ENCODE measurements at regions not wholly inside any gene's neighbourhood (a gene's known extent, or its start where the extent isn't known, plus 50 kb on each side); places are given as distances from the start of the nearest gene placed in this dataset.

- Histone ChIP-seq H4K20me1 (replicated peaks; ENCODE audit: control insufficient read depth, extremely low read depth, insufficient read depth, low read length) (no peaks in the 10 kb centered on the region), H3K27ac (ENCODE audit: insufficient read depth, low read depth, low read length) (no peak overlapping the region), H2AFZ (ENCODE audit: low read depth, low read length) (no peak overlapping the region), H3K9me1 (replicated peaks; ENCODE audit: control insufficient read depth, extremely low read depth, insufficient read depth, low read length) (no peaks in the 10 kb centered on the region), H3K4me1 (ENCODE audit: control insufficient read depth, extremely low read depth, insufficient read depth, low read length) (no peaks in the 10 kb centered on the region), H3K27me3 (ENCODE audit: control insufficient read depth in 2 of 2, insufficient read depth in 2 of 2, low read length in 2 of 2) (peaks cover 4% of the 10 kb centered on the region in 2 experiments), H3K79me2 (ENCODE audit: control insufficient read depth, insufficient read depth, low read length) (no peaks in the 10 kb centered on the region), H3K36me3 (ENCODE audit: control insufficient read depth in 2 of 2, extremely low read depth in 1 of 2, insufficient read depth in 2 of 2, low read length in 2 of 2) (no peaks in the 10 kb centered on the region), H3K9me3 (replicated peaks; ENCODE audit: control insufficient read depth, insufficient read depth, low read length) (no peaks in the 10 kb centered on the region), H3K4me2 (ENCODE audit: insufficient read depth, low read length) (no peak overlapping the region), H3K9ac (replicated peaks; ENCODE audit: extremely low read depth, insufficient read depth, low read length) (no peak overlapping the region), H3K4me3 (replicated peaks in 1 of 3; ENCODE audit: insufficient read depth in 1 of 3, low read depth in 1 of 3, low read length in 3 of 3) (no peak overlapping the region)
- TF ChIP-seq GATA2 (IDR thresholded peaks at IDR 0.05; ENCODE audit: insufficient read depth, insufficient read length, low read depth, low read length) (no peak), MYC (IDR thresholded peaks at IDR 0.05; ENCODE audit: low read depth, low read length) (no peak), MAX (IDR thresholded peaks at IDR 0.05; ENCODE audit: insufficient read depth, insufficient read length) (no peak), JUN (IDR thresholded peaks at IDR 0.05; ENCODE audit: borderline replicate concordance, insufficient read depth, insufficient read length, low read depth) (no peak), FOS (IDR thresholded peaks at IDR 0.05; ENCODE audit: borderline replicate concordance, insufficient read depth, low read length) (no peak), POLR2AphosphoS5 (IDR thresholded peaks at IDR 0.05; ENCODE audit: insufficient read depth, low read depth, low read length) (no peak), POLR2A (IDR thresholded peaks at IDR 0.05; ENCODE audit: low read depth, low read length) (no peak), CTCF (IDR thresholded peaks at IDR 0.05; ENCODE audit: extremely low read depth in 1 of 2, insufficient read depth in 1 of 2, low read depth in 1 of 2, low read length in 2 of 2) (no peak), EZH2 (IDR thresholded peaks at IDR 0.05; ENCODE audit: borderline replicate concordance, low read depth, low read length, severe bottlenecking) (no peak)
- POLR2A ChIA-PET: no interaction called here
- dilution Hi-C loops (cut with MboI; ENCODE audit: extremely low pct_ligation_motif_present, low sequenced_read_pairs): no loop called here
- DNase-seq (ENCODE audit: low read depth, low spot score) (no peak), FAIRE-seq (no peak)
- CTCF ChIA-PET: no interaction called here
- intact Hi-C loops (cut with micrococcal nuclease): no loop called here
- BruUV-seq (replicated peaks): no TSS peak
Measured at GRCh38 chr4:85102606-85103005, 136.1 kb upstream of the WDFY3 start.
